Karpas-422 (cell line): ENCODE measurements at regions not wholly inside any gene's neighbourhood (a gene's known extent, or its start where the extent isn't known, plus 50 kb on each side); places are given as distances from the start of the nearest gene placed in this dataset.
"Not testable (repeated sequence)": the region's sequence is repeated elsewhere in the genome, so short reads cannot be mapped to it uniquely, and the experiment has no call there.

ENCODE experiments used
- DNase-seq: peaks from one replicate; pipeline ENCODE4 v3.0.0-alpha.2; 2015
- H2AFZ ChIP-seq: fragments of 200-600 bp; sonication (generic); 2 replicates; pipeline ENCODE4 v1.6.1; 2014; ENCODE audit warnings: antibody characterized with exemption, low read length, mixed read lengths
- H3K27ac ChIP-seq: fragments of 200-600 bp; sonication (generic); 2 replicates; pipeline ENCODE4 v1.5.1; 2014; ENCODE audit warnings: mild to moderate bottlenecking, low read length, moderate library complexity
- H3K27me3 ChIP-seq: fragments of 200-600 bp; sonication (generic); 2 replicates; pipeline ENCODE4 v1.6.1; 2014; ENCODE audit warnings: low read length, mixed read lengths
- H3K36me3 ChIP-seq: fragments of 200-600 bp; sonication (generic); 2 replicates; pipeline ENCODE4 v1.6.1; 2014; ENCODE audit warnings: low read length, mixed read lengths; ENCODE audit not compliant: insufficient read depth
- H3K4me1 ChIP-seq: fragments of 200-600 bp; sonication (generic); 2 replicates; pipeline ENCODE4 v1.6.1; 2014; ENCODE audit warnings: mild to moderate bottlenecking, low read length, mixed read lengths
- H3K4me2 ChIP-seq: fragments of 200-600 bp; sonication (generic); 2 replicates; pipeline ENCODE4 v1.6.1; 2014; ENCODE audit warnings: low read length, low read depth, mild to moderate bottlenecking; ENCODE audit not compliant: poor library complexity, severe bottlenecking
- H3K4me3 ChIP-seq: fragments of 200-600 bp; sonication (generic); 2 replicates; pipeline ENCODE4 v1.5.1; 2014; ENCODE audit warnings: mild to moderate bottlenecking, antibody characterized with exemption, low read length, mixed read lengths
- H3K79me2 ChIP-seq: fragments of 200-600 bp; sonication (generic); 2 replicates; pipeline ENCODE4 v1.6.1; 2014; ENCODE audit warnings: mild to moderate bottlenecking, low read length, mixed read lengths
- H3K9ac ChIP-seq: fragments of 200-600 bp; sonication (generic); 2 replicates; pipeline ENCODE4 v1.6.0; 2014; ENCODE audit warnings: low read length
- H3K9me2 ChIP-seq: fragments of 200-600 bp; sonication (generic), shearing (Covaris generic); replicated peaks from 2 replicates; pipeline ENCODE4 v1.6.0; 2014; ENCODE audit warnings: mild to moderate bottlenecking, low read length, moderate library complexity; ENCODE audit not compliant: insufficient read depth
- H3K9me3 ChIP-seq: fragments of 300-700, 200-600 bp; sonication (generic); 2 replicates; pipeline ENCODE4 v1.6.1; 2014; ENCODE audit warnings: low read length, mixed read lengths
- H4K20me1 ChIP-seq: fragments of 200-600 bp; sonication (generic); 2 replicates; pipeline ENCODE4 v1.6.1; 2014; ENCODE audit warnings: mild to moderate bottlenecking, antibody characterized with exemption, low read length, low read depth; ENCODE audit not compliant: insufficient read depth

- H2AFZ ChIP-seq, H3K4me2 ChIP-seq, H4K20me1 ChIP-seq, DNase-seq, H3K27ac ChIP-seq, H3K9ac ChIP-seq, H3K9me3 ChIP-seq, H3K79me2 ChIP-seq, H3K36me3 ChIP-seq, H3K9me2 ChIP-seq, H3K4me1 ChIP-seq, H3K4me3 ChIP-seq, H3K27me3 ChIP-seq: not testable (repeated sequence)
Observed at GRCh38 chr4:55696424-55696823, 60.3 kb upstream of the NMU start.

DNA sequence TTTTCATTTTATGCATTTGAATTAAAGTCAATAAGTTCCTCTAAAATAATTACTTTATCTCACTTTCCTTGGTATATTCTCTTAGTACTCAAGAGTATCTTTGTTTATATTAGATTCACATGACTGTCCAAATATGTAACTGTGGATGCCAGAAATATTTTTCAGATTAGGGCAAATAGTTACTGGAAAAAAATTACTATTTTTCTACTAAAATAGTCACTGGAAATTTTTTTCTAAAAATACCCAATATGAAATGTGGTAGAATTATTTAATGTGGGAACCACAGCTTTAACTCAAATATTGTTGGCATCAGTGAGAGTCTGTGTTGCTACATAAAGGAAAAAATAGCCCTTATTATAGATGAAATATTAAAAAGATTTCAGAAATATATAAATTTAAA lies 70.4 kb upstream of the NMU start:
- Histone ChIP-seq H3K4me2 (no peak overlapping the region), H3K9ac (no peak overlapping the region), H3K27ac (no peak overlapping the region), H3K36me3 (no peaks in the 10 kb centered on the region), H3K9me2 (no peaks in the 10 kb centered on the region), H3K4me3 (no peak overlapping the region), H3K4me1 (no peaks in the 10 kb centered on the region), H3K27me3 (no peaks in the 10 kb centered on the region), H3K9me3 (no peaks in the 10 kb centered on the region), H2AFZ (no peak overlapping the region), H3K79me2 (no peaks in the 10 kb centered on the region), H4K20me1 (no peaks in the 10 kb centered on the region)
- no peak for DNase-seq

- Histone ChIP-seq H3K4me2 (no peak overlapping the region), H3K36me3 (no peaks in the 10 kb centered on the region), H3K79me2 (no peaks in the 10 kb centered on the region), H3K27me3 (no peaks in the 10 kb centered on the region), H3K9me2 (no peaks in the 10 kb centered on the region), H2AFZ (no peak overlapping the region), H3K4me1 (no peaks in the 10 kb centered on the region), H4K20me1 (no peaks in the 10 kb centered on the region), H3K4me3 (no peak overlapping the region), H3K9ac (no peak overlapping the region), H3K27ac (no peak overlapping the region), H3K9me3 (no peaks in the 10 kb centered on the region)
- DNase-seq: no peak
Observed at GRCh38 chr4:55707507-55707906, 71.4 kb upstream of the NMU start.

GRCh38 chr4:55707991-55708390 lies 71.9 kb upstream of the NMU start:
- not testable (repeated sequence) for H2AFZ ChIP-seq, H3K36me3 ChIP-seq, H3K9me2 ChIP-seq, DNase-seq, H3K27me3 ChIP-seq, H3K4me1 ChIP-seq, H3K27ac ChIP-seq, H3K4me2 ChIP-seq, H3K79me2 ChIP-seq, H4K20me1 ChIP-seq, H3K9me3 ChIP-seq, H3K9ac ChIP-seq, H3K4me3 ChIP-seq

DNA sequence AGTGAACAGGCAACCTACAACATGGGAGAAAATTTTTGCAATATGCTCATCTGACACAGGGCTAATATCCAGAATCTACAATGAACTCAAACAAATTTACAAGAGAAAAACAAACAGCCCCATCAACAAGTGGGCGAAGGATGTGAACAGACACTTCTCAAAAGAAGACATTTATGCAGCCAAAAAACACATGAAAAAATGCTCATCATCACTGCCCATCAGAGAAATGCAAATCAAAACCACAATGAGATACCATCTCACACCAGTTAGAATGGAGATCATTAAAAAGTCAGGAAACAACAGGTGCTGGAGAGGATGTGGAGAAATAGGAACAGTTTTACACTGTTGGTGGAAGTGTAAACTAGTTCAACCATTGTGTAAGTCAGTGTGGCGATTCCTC lies 76.7 kb upstream of the NMU start:
- not testable (repeated sequence) for H3K4me3 ChIP-seq, H3K27me3 ChIP-seq, DNase-seq, H3K79me2 ChIP-seq, H3K4me1 ChIP-seq, H2AFZ ChIP-seq, H3K27ac ChIP-seq, H4K20me1 ChIP-seq, H3K9me2 ChIP-seq, H3K9me3 ChIP-seq, H3K4me2 ChIP-seq, H3K36me3 ChIP-seq, H3K9ac ChIP-seq

DNA sequence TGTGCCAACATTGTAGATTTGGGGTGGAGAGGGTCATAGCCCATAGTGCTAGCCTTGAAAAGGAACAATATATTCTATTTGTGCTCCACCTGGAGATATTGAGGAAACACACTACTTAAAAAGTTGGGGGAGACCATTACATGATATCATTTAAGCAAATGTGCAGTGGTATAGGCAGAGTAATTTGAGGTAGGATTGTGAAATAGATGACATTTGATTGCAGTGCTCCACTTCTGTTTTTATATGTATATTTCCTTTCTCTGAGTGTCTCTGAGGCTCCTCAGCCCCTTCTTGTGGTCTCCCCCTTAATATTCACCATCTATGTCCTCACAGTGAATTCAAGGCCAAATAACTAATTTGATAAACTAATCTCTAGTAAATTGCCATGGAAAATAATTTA lies 85.6 kb upstream of the NMU start:
- Histone ChIP-seq H3K9me3 (no peaks in the 10 kb centered on the region), H2AFZ (no peak overlapping the region)

DNA sequence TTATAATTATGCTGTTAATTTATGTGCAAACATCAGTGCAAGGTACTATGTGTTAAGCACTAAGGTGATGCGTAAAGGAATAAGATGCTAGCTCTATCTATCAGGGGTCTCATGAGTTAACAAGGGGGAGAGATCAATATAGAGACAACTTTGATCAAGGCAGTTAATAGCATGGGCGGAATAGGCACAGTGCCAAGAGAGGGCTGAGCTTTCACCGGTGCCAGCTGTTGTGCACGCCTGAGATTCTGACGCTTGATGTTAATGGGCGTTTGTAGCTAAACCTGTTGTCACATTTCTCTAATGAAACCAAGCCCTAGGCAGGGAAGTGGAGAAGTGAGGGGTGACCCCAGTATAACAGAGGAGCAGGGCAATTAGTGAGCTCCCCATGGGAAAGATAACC lies 86.0 kb upstream of the NMU start:
- H3K79me2 ChIP-seq: no peaks in the 10 kb centered on the region
- peak; percentile 20 for DNase-seq
- no peak overlapping the region for H3K4me3 ChIP-seq
- H3K27me3 ChIP-seq: 0 out of 2 replicates have a peak, but pooled peaks cover 4% of the 10 kb centered on the region
- H3K4me1 ChIP-seq: 0 out of 2 replicates have a peak, but pooled peaks cover 3% of the 10 kb centered on the region
- H4K20me1 ChIP-seq: no peaks in the 10 kb centered on the region
- no peak overlapping the region for H3K27ac ChIP-seq
- no peaks in the 10 kb centered on the region for H3K9me3 ChIP-seq
- H2AFZ ChIP-seq: no peak overlapping the region
- no peaks in the 10 kb centered on the region for H3K9me2 ChIP-seq
- no peaks in the 10 kb centered on the region for H3K36me3 ChIP-seq
- no peak overlapping the region for H3K9ac ChIP-seq
- H3K4me2 ChIP-seq: no peak overlapping the region

More for the DNA sequence above, 85.6 kb upstream of the NMU start:
- Histone ChIP-seq H3K4me2 (no peak overlapping the region), H3K4me3 (no peak overlapping the region), H3K27me3 (0 out of 2 replicates have a peak, but pooled peaks cover 4% of the 10 kb centered on the region), H3K79me2 (no peaks in the 10 kb centered on the region), H3K27ac (no peak overlapping the region), H3K9me2 (no peaks in the 10 kb centered on the region), H4K20me1 (no peaks in the 10 kb centered on the region), H3K4me1 (0 out of 2 replicates have a peak, but pooled peaks cover 3% of the 10 kb centered on the region), H3K9ac (no peak overlapping the region), H3K36me3 (no peaks in the 10 kb centered on the region)
- DNase-seq: no peak

DNA sequence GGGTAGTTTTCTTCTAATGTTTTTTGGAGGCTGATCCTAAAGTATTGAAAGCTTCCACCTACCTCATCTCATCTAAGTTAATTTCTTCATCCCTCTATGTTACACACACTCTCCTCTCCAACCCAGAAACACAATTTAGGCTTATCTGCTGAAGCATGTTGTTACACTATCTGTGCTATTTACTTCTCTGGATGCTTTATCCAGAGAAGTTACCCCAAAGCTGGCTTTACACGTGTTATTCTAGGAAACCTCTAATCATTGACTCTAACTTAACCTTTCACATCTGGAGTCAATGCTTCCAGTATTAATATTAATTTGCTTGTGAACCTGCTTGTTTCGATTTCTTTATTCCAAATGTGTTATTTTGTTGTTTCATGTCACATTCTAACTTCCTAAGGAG lies 87.3 kb upstream of the NMU start:
- Histone ChIP-seq H2AFZ (no peak overlapping the region), H3K27me3 (no peaks in the 10 kb centered on the region), H3K27ac (no peak overlapping the region), H4K20me1 (no peaks in the 10 kb centered on the region), H3K36me3 (no peaks in the 10 kb centered on the region), H3K4me3 (no peak overlapping the region), H3K79me2 (no peaks in the 10 kb centered on the region), H3K9ac (no peak overlapping the region), H3K4me2 (no peak overlapping the region), H3K4me1 (0 out of 2 replicates have a peak, but pooled peaks cover 3% of the 10 kb centered on the region), H3K9me3 (no peaks in the 10 kb centered on the region), H3K9me2 (no peaks in the 10 kb centered on the region)
- DNase-seq: peak; percentile 7

- no peak overlapping the region for H2AFZ ChIP-seq
- peak; percentile 43 for DNase-seq
- no peaks in the 10 kb centered on the region for H3K79me2 ChIP-seq
- H3K9me3 ChIP-seq: no peaks in the 10 kb centered on the region
- H3K4me2 ChIP-seq: no peak overlapping the region
- H3K27ac ChIP-seq: no peak overlapping the region
- no peaks in the 10 kb centered on the region for H3K9me2 ChIP-seq
- no peak overlapping the region for H3K9ac ChIP-seq
- 0 out of 2 replicates have a peak, but pooled peaks cover 3% of the 10 kb centered on the region for H3K4me1 ChIP-seq
- H3K27me3 ChIP-seq: no peaks in the 10 kb centered on the region
- no peak overlapping the region for H3K4me3 ChIP-seq
- no peaks in the 10 kb centered on the region for H4K20me1 ChIP-seq
- H3K36me3 ChIP-seq: no peaks in the 10 kb centered on the region
Observed at GRCh38 chr4:55725057-55725456, 89.0 kb upstream of the NMU start.
